ENCODE measurements at regions not wholly inside any gene's neighbourhood (a gene's known extent, or its start where the extent isn't known, plus 50 kb on each side); places are given as distances from the start of the nearest gene placed in this dataset.

DNA sequence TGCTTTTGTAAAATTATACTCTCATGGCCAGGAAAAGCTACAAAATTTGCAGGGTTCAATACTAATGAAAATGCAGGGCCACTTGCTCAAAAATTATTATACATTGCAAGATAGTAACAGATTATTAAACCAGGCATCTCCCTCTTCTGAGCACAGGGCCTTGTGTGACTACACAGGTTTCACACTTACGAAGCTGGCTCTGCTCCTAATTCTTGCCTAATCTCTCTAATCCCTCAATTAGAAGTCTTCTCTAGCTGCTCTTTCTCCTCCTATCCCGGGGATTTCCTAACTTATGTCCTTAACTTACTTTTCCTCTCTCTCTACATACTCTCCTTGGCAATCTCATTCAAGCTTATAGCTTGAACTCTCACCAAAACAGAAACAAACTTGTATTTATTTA lies 168.3 kb downstream of the AREG start:
- no peak for DNase-seq (ENCODE audit: extremely low read depth, low read depth)
- TF ChIP-seq, protein P1, sequence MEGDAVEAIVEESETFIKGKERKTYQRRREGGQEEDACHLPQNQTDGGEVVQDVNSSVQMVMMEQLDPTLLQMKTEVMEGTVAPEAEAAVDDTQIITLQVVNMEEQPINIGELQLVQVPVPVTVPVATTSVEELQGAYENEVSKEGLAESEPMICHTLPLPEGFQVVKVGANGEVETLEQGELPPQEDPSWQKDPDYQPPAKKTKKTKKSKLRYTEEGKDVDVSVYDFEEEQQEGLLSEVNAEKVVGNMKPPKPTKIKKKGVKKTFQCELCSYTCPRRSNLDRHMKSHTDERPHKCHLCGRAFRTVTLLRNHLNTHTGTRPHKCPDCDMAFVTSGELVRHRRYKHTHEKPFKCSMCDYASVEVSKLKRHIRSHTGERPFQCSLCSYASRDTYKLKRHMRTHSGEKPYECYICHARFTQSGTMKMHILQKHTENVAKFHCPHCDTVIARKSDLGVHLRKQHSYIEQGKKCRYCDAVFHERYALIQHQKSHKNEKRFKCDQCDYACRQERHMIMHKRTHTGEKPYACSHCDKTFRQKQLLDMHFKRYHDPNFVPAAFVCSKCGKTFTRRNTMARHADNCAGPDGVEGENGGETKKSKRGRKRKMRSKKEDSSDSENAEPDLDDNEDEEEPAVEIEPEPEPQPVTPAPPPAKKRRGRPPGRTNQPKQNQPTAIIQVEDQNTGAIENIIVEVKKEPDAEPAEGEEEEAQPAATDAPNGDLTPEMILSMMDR (IDR thresholded peaks at IDR 0.05; ENCODE audit: low read depth, low read length): no peak

DNA sequence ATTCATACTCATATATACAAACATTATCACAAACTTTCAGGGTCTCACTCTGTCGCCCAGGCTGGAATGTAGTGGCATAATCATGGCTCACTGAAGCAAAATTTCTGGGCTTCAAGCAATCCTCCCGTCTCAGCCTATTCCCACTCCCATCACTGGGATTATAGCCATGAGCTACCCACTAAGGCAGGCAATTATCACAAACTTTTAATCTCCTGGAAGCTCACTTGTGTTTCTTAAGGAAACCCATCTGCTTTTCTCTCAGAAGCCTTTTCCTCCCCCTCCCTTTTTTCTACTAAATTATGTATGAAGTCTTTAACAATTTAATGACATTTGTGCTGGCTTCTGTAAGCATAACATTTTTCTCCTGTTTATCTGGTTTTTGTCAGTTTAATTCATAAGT lies 170.5 kb downstream of the AREG start:
- DNase-seq (ENCODE audit: extremely low read depth, low read depth): no peak
- TF ChIP-seq, protein P1 (IDR thresholded peaks at IDR 0.05; ENCODE audit: low read depth, low read length): no peak

DNA sequence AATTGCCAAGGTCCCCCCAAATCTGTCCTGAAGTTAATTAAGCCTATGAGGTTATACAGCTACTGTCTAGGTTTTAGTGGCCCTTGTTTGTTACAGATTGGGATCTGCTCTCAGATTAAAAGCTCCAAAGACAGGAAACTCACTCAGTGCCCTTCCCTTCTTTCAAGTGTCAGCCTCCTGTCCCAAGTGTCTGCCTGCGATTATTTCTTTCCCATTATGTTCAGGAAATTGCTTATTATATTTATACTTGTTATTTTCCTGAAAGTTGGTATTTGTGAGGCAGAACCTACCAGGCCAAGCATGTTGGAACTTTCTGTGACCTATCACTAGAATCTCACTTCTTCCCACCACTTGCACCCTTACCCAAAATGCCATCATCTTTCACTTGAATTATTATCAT lies 173.2 kb downstream of the AREG start:
- TF ChIP-seq, protein P1 (IDR thresholded peaks at IDR 0.05; ENCODE audit: low read depth, low read length): no peak
- no peak for DNase-seq (ENCODE audit: extremely low read depth, low read depth)

DNA sequence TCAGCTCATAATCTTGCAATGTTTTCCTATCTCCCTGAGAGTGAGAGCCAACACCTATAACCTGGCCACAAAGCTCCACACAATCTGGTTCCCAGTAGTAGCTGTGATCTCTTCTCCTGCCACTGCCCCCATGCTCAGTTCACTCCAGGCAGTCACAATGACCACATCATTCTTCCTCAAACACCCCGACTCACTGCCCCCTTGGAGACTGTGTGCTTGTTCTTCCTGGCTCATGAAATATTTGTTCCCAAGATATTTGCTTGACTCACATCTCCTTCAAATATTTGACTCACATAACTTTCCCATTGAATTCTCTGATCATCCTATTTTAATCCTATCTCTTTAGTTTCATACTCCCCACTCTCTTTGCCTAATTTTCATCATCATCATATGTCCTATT lies 173.7 kb downstream of the AREG start:
- TF ChIP-seq, protein P1 (IDR thresholded peaks at IDR 0.05; ENCODE audit: low read depth, low read length): no peak
- no peak for DNase-seq (ENCODE audit: extremely low read depth, low read depth)

DNA sequence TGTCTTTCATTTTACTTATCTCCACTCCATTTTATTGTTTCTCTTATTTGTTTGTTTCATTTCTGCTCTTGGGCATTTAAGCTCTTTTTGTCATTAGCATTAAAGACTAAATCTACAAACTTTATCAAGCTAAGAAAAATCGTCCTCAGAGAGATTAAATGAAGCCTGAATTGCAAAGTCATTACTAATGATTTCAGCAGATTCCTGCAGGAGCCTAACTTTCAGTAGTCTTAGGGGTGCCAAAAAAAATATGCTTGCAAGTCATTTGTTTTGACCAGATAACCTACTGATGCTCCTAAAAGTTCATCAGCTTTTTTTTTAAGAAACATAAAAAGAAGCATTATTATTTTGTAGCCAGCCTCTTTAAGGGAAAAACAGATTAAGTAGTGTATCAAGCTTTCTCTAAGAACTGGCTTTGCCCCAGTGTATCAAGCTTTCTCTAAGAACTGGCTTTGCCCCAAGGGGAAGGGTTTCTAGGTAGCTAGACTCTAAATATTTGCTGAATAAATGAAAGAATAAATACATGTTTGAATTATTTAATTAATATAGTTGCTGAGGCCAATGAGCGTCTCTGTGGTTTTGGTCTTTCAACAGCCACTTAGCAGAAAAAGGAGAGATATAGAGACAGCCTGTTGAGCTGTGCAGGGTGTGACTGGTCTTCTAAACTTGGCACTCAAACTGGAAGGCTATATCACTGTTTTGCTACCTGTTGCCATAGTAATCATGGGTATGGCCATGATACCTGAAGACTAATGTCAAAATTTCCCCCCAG lies 174.2 kb downstream of the BTC start:
- DNase-seq (ENCODE audit: extremely low read depth, low read depth): no peak
- TF ChIP-seq, protein P1 (IDR thresholded peaks at IDR 0.05; ENCODE audit: low read depth, low read length): no peak

DNA sequence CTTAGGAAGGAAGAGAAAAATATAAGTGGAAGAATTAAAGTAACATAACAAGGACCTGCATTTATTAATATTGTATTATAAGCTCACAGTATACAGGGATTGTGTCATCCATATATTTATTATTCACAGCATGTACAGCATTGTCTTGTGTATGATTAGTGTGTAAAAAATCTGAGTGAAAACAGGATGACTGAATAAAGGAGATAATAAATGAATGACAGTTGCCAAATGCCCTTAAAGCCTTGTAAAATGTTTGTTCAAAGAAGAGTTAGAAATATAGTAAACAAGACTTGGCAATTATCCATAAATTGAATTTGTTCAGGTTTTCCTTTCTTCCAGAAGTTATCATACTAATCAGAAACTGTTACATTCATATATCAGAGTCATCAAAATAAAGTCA lies 172.7 kb downstream of the BTC start:
- TF ChIP-seq, protein P1 (IDR thresholded peaks at IDR 0.05; ENCODE audit: low read depth, low read length): no peak
- DNase-seq (ENCODE audit: extremely low read depth, low read depth): no peak

DNA sequence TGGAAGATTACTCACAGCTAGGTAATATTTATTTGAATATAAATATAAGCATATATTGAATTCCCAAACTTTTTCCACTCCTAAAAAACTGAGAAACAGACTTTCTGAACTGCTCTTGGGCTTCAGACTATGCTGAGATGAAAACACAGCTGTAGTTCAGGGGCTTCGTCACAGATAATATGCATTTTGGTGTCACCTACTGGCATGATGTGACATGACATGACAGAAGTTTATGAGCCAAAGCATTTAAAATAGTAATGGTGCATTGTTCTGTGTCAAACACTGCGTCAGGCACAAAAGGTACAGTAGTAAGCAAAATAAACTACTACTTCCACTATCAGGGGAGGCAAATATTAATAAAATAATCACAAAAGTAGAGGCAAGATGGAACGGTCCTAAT lies 171.3 kb downstream of the BTC start:
- no peak for DNase-seq (ENCODE audit: extremely low read depth, low read depth)
- TF ChIP-seq, protein P1 (IDR thresholded peaks at IDR 0.05; ENCODE audit: low read depth, low read length): peak; percentile 22

All from AG09319 (cell line).